OCI-LY1 (cell line): ENCODE measurements at regions not wholly inside any gene's neighbourhood (a gene's known extent, or its start where the extent isn't known, plus 50 kb on each side); places are given as distances from the start of the nearest gene placed in this dataset.

Experiments used
- CTCF ChIP-seq: fragments of 200-600 bp; sonication (generic), shearing (Covaris generic); IDR thresholded peaks from 2 replicates; pipeline ENCODE4 v1.5.1; 2017; ENCODE audit warnings: mild to moderate bottlenecking, antibody characterized with exemption, low read length, moderate library complexity, mixed read lengths
- EZH2 ChIP-seq: fragments of 200-600 bp; sonication (generic), shearing (Covaris generic); IDR thresholded peaks from 2 replicates; pipeline ENCODE4 v1.8.0; 2017; ENCODE audit warnings: borderline replicate concordance, mixed run types, mild to moderate bottlenecking, antibody characterized with exemption, low read length, moderate library complexity, mixed read lengths

GRCh38 chr7:84474436-84474835, 279.8 kb upstream of the SEMA3A start:
- TF ChIP-seq CTCF, result no peak
- no peak for TF ChIP-seq EZH2
